Thyroid gland (tissue), 4 donors: ENCODE measurements at regions not wholly inside any gene's neighbourhood (a gene's known extent, or its start where the extent isn't known, plus 50 kb on each side); places are given as distances from the start of the nearest gene placed in this dataset.

Source experiments
- DNase-seq, 2 donors: peaks; one replicate each; pipeline ENCODE4 v3.0.0-alpha.2; 2019
- H3K27ac ChIP-seq, 3 donors: fragments of 200-600 bp; sonication (generic); 1 replicate in 2 of 3; 2 replicates in 1 of 3; pipeline ENCODE4 v1.5.1; 2016 to 2019; ENCODE audit warnings: mild to moderate bottlenecking in 1 of 3, moderate library complexity in 1 of 3
- H3K27me3 ChIP-seq: fragments of 200-600 bp; sonication (generic); one replicate; pipeline ENCODE4 v1.5.1; 2019
- H3K36me3 ChIP-seq, 2 donors: fragments of 200-600 bp; sonication (generic); one replicate each; pipeline ENCODE4 v1.5.1; 2016 to 2019
- H3K4me1 ChIP-seq, 2 donors: fragments of 200-600 bp; sonication (generic); one replicate each; pipeline ENCODE4 v1.5.1; 2017 to 2019
- H3K4me3 ChIP-seq, 3 donors: fragments of 200-600 bp; sonication (generic); replicated peaks in 1 of 3; 1 replicate in 2 of 3; 2 replicates in 1 of 3; pipeline ENCODE4 v1.5.1; 2016; ENCODE audit warnings: mild to moderate bottlenecking in 1 of 3
- H3K9me3 ChIP-seq: fragments of 200-600 bp; sonication (generic); one replicate; pipeline ENCODE4 v1.5.1; 2017
- POLR2A ChIP-seq, 2 donors: fragments of 450-650 bp; IDR thresholded peaks; one replicate each; pipeline ENCODE4 v1.6.1; 2017; ENCODE audit warnings: antibody characterized with exemption in 2 of 2, mild to moderate bottlenecking in 2 of 2, moderate library complexity in 1 of 2
- WGBS, 2 donors: methylation state at CpG; one replicate each; pipeline ENCODE4 v1.1.5; 2017; 5-methylcytosine and 5-hydroxymethylcytosine counted together
- intact Hi-C: fragments of 100-400 bp; cut with DNase I; formaldehyde crosslinking; loops from one replicate; pipeline ENCODE4 v1.15.1; 2023
- TF ChIP-seq, protein P1 (sequence below), 6 experiments: fragments of 200-600 bp in 3 of 6; fragments of 450-650 bp in 3 of 6; sonication (generic) in 3 of 6; IDR thresholded peaks; one replicate each; pipeline ENCODE4 v1.5.1; 2016 to 2019; ENCODE audit warnings: antibody characterized with exemption in 6 of 6, mild to moderate bottlenecking in 2 of 6, inconsistent platforms in 1 of 6, moderate library complexity in 1 of 6

DNA sequence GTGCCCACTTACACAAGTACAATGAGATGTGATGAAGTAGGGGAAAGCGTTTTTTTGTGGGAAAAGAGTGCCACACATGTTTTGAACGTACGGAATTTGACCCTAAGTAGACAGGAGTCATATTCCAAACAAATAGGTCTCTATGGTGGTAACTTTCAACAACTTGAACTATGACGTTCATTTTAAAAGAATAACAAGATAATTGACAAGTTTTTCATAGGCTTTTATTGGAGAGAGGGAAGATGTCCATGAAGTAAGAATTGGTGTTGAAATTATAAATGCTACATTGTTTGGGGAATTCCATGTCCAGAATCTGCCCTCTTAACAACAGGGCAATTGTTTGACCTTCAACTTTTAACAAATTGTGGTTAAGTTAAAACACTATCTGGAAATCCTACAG is 126.5 kb downstream of the GASK1B start:
- Histone ChIP-seq H3K4me3 (no peak overlapping the region), H3K36me3 (no peaks in the 10 kb centered on the region), H3K27me3 (no peaks in the 10 kb centered on the region), H3K4me1 (no peaks in the 10 kb centered on the region), H3K9me3 (no peaks in the 10 kb centered on the region), H3K27ac (no peak overlapping the region)
- no peak for DNase-seq
- WGBS, 2 donors = 43 to 44% methylated on average over 4 of the region's 4 CpGs
- intact Hi-C loops = no loop called here
- TF ChIP-seq, protein P1, sequence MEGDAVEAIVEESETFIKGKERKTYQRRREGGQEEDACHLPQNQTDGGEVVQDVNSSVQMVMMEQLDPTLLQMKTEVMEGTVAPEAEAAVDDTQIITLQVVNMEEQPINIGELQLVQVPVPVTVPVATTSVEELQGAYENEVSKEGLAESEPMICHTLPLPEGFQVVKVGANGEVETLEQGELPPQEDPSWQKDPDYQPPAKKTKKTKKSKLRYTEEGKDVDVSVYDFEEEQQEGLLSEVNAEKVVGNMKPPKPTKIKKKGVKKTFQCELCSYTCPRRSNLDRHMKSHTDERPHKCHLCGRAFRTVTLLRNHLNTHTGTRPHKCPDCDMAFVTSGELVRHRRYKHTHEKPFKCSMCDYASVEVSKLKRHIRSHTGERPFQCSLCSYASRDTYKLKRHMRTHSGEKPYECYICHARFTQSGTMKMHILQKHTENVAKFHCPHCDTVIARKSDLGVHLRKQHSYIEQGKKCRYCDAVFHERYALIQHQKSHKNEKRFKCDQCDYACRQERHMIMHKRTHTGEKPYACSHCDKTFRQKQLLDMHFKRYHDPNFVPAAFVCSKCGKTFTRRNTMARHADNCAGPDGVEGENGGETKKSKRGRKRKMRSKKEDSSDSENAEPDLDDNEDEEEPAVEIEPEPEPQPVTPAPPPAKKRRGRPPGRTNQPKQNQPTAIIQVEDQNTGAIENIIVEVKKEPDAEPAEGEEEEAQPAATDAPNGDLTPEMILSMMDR (IDR thresholded peaks at IDR 0.05) = no peak
- TF ChIP-seq POLR2A (IDR thresholded peaks at IDR 0.05) = no peak

DNA sequence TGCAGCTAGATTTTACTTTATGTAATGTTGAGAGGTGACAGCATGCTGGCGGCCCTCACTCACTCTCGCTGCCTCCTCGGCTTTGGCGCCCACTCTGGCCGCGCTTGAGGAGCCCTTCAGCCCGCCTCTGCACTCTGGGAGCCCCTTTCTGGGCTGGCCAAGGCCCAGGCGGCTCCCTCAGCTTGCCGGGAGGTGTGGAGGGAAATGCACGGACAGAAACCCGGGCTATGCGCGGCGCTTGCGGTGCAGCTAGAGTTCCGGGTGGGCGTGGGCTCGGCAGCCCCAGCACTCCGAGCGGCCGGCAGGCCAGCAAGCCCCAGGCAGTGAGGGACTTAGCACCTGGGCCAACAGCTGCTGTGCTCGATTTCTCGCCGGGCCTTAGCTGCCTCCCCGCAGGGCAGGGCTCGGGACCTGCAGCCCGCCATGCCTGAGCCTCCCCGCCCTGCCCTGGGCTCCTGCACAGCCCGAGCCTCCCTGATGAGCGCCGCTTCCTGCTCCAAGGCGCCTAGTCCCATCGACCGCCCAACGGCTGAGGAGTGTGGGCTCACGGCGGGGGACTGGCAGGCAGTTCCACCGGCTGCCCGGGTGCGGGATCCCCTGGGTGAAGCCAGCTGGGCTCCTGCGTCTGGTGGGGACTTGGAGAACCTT is 128.7 kb downstream of the GASK1B start:
- TF ChIP-seq, protein P1 (IDR thresholded peaks at IDR 0.05) = no peak
- TF ChIP-seq POLR2A (IDR thresholded peaks at IDR 0.05) = no peak
- no peak overlapping the region for H3K27ac ChIP-seq

DNA sequence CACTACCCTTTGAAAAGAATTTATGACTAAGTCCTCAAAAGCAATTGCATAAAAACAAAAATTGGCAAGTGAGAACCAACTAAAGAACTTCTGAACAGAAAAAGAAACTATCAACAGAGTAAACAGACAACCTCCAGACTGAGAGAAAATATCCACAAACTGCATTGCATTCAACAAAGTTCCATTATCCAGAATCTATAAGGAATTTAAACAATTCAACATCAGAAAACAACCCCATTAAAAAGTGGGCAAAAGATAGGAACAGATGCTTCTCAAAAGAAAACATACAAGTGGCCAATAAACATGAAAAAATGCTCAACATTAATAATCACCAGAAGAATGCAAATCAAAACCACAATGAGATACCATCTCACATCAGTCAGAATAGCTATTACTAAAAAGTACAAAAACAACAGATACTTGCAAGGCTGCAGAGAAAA is 130.2 kb downstream of the GASK1B start:
- no peaks in the 10 kb centered on the region for H3K4me1 ChIP-seq
- H3K9me3 ChIP-seq = no peaks in the 10 kb centered on the region
- no peak overlapping the region for H3K27ac ChIP-seq
- intact Hi-C loops = no loop called here
- no peaks in the 10 kb centered on the region for H3K27me3 ChIP-seq
- H3K36me3 ChIP-seq = no peaks in the 10 kb centered on the region
- no peak for DNase-seq
- no peak for TF ChIP-seq POLR2A (IDR thresholded peaks at IDR 0.05)
- TF ChIP-seq, protein P1 (IDR thresholded peaks at IDR 0.05) = no peak
- H3K4me3 ChIP-seq = no peak overlapping the region

More for the DNA sequence above, 128.7 kb downstream of the GASK1B start:
- Histone ChIP-seq H3K4me3 (no peak overlapping the region), H3K4me1 (no peaks in the 10 kb centered on the region), H3K27me3 (no peaks in the 10 kb centered on the region), H3K36me3 (no peaks in the 10 kb centered on the region), H3K9me3 (no peaks in the 10 kb centered on the region)
- intact Hi-C loops = no loop called here
- no peak for DNase-seq
- 91 to 94% methylated on average over 20 to 29 of the region's 41 CpGs for WGBS, 2 donors

DNA sequence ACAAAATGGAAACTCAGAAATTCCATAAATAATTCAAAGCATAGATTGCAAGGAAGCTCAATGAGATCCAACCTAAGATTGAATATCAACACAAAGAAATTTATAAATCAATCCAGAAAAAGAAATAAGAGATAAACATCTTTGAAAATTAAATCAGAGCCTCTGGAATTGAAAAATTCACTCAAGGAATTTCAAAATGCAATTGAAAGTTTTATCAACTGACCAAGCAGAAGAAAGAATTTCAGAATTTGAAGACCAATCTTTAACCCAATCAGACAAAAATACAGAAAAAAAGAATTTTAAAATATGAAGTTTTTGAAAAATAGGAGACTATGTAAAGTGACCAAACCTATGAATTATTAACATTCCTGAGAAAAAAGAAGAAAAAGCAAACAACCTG is 134.1 kb downstream of the GASK1B start:
- H3K4me1 ChIP-seq = no peaks in the 10 kb centered on the region
- TF ChIP-seq, protein P1 (IDR thresholded peaks at IDR 0.05) = no peak
- TF ChIP-seq POLR2A (IDR thresholded peaks at IDR 0.05) = no peak
- no peaks in the 10 kb centered on the region for H3K27me3 ChIP-seq
- no peak for DNase-seq
- intact Hi-C loops = no loop called here
- H3K4me3 ChIP-seq = no peak overlapping the region
- no peak overlapping the region for H3K27ac ChIP-seq
- H3K9me3 ChIP-seq = no peaks in the 10 kb centered on the region
- no peaks in the 10 kb centered on the region for H3K36me3 ChIP-seq

DNA sequence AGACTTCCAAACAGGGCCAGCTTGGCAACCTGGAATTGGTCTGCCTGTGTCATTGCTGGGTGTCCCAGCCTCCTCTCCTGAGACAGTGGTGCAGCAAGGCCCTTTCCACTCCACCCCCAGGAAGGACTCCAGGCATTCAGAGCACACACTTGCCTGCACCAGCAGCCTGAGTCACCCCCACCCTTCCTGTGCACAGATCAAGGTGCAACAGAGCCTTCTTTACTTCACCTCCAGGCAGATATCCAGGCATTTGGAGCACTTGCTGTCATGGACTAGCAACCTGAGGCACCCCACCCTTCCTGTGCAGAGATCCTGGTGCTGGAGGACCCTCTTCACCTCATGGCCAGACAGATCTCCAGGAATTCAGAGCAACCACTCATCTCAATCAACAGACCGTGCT is 135.8 kb downstream of the GASK1B start:
- no peak overlapping the region for H3K4me3 ChIP-seq
- H3K27ac ChIP-seq = no peak overlapping the region
- TF ChIP-seq POLR2A (IDR thresholded peaks at IDR 0.05) = no peak
- TF ChIP-seq, protein P1 (IDR thresholded peaks at IDR 0.05) = no peak
- intact Hi-C loops = no loop called here
- WGBS, 2 donors = 56% methylated on average over 1 of the region's 1 CpG; no CpG with 5 or more reads in 1 of the 2 donors
- H3K27me3 ChIP-seq = no peaks in the 10 kb centered on the region
- H3K9me3 ChIP-seq = no peaks in the 10 kb centered on the region
- DNase-seq = no peak
- H3K36me3 ChIP-seq = no peaks in the 10 kb centered on the region
- no peaks in the 10 kb centered on the region for H3K4me1 ChIP-seq
